Cardiac muscle cell (in vitro differentiated cells and primary cell): ENCODE measurements at regions not wholly inside any gene's neighbourhood (a gene's known extent, or its start where the extent isn't known, plus 50 kb on each side); places are given as distances from the start of the nearest gene placed in this dataset.

ENCODE experiments used
- DNase-seq, 2 donors: peaks; one replicate each; pipeline versions ENCODE4 v3.0.0 to v3.0.0-alpha.2; 2010 to 2017; ENCODE audit warnings: low read depth in 1 of 2, low spot score in 1 of 2
- H3K27ac ChIP-seq: fragments of 200-600 bp; sonication (generic); 2 replicates; pipeline ENCODE4 v1.5.1; 2016
- H3K27me3 ChIP-seq: fragments of 200-600 bp; sonication (generic); 2 replicates; pipeline ENCODE4 v1.6.0; 2016; ENCODE audit warnings: control low read depth
- H3K36me3 ChIP-seq: fragments of 200-600 bp; sonication (generic); 2 replicates; pipeline ENCODE4 v1.5.1; 2016; ENCODE audit warnings: control low read depth
- H3K4me1 ChIP-seq: fragments of 200-600 bp; sonication (generic); 2 replicates; pipeline ENCODE4 v1.8.1; 2017; ENCODE audit warnings: low read depth, mild to moderate bottlenecking, mixed run types
- H3K4me3 ChIP-seq: fragments of 200-600 bp; sonication (generic); 2 replicates; pipeline ENCODE4 v1.5.1; 2016; ENCODE audit warnings: mild to moderate bottlenecking
- H3K9me3 ChIP-seq: fragments of 200-600 bp; sonication (generic); 2 replicates; pipeline ENCODE4 v1.5.1; 2017; ENCODE audit warnings: low read depth, mild to moderate bottlenecking, control low read depth
- TF ChIP-seq, protein P1 (sequence below): IDR thresholded peaks from 2 replicates; pipeline ENCODE4 v1.5.1; 2012; ENCODE audit warnings: low read depth, mild to moderate bottlenecking, low read length

DNA sequence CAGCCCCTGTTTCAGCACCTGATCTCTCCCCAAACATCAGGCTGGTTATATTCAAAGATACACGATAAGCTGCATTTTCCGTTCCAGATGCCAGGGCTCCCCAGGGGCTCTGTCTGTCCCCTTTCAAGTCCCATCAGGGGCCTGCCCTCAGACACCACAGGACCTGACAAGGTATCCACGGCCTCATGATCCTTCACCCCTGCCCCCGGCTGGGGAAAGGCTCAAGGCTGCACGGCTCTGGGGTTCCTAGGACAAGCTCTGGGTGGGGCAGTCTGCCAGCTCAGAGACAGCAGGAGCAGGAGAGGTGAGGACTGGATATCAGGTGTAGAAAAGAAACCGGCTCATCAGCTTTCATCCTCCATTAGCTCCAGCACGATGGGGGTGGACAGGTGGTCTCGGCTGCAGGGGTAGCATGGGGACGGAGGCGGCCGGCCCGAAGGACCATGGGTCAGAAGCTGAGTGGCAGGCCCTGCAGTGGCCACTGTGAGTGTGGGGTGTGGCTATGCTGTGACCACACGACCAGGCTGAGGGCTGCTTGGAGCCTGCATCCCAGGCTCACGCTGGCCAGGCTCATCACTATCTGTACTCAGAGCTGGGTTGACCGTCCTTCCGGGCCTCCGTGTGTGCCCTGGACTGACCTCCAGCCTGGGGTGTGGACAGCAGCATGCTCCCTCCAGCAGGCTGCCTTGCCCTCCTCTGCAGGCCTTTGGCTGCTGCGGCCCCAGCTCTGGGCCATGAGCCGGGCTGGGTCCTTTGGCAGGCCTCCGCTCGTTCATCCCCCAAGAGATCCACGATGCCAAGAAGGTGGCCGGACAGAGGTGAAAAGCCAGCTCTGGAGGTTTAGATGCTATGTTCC lies 386.2 kb downstream of the THBS2 start:
- TF ChIP-seq, protein P1, sequence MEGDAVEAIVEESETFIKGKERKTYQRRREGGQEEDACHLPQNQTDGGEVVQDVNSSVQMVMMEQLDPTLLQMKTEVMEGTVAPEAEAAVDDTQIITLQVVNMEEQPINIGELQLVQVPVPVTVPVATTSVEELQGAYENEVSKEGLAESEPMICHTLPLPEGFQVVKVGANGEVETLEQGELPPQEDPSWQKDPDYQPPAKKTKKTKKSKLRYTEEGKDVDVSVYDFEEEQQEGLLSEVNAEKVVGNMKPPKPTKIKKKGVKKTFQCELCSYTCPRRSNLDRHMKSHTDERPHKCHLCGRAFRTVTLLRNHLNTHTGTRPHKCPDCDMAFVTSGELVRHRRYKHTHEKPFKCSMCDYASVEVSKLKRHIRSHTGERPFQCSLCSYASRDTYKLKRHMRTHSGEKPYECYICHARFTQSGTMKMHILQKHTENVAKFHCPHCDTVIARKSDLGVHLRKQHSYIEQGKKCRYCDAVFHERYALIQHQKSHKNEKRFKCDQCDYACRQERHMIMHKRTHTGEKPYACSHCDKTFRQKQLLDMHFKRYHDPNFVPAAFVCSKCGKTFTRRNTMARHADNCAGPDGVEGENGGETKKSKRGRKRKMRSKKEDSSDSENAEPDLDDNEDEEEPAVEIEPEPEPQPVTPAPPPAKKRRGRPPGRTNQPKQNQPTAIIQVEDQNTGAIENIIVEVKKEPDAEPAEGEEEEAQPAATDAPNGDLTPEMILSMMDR = no peak
- no peak for DNase-seq
- Histone ChIP-seq H3K36me3 (no peaks in the 10 kb centered on the region), H3K4me3 (no peak overlapping the region), H3K27me3 (no peaks in the 10 kb centered on the region), H3K27ac (no peak overlapping the region), H3K4me1 (no peaks in the 10 kb centered on the region), H3K9me3 (no peaks in the 10 kb centered on the region)

DNA sequence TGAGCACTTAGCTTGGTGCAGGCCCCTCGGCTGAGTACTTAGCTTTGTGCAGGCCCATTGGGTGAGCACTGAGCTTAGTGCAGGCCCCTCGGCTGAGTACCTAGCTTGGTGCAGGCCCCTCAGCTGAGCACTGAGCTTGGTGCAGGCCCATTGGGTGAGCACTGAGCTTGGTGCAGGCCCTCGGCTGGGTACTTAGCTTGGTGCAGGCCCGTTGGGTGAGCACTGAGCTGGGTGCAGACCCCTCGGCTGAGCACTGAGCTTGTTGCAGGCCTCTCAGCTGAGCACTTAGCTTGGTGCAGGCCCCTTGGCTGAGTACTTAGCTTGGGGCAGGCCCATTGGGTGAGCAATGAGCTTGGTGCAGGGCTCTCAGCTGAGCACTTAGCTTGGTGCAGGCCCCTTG lies 387.1 kb downstream of the THBS2 start:
- no peaks in the 10 kb centered on the region for H3K4me1 ChIP-seq
- TF ChIP-seq, protein P1 = no peak
- DNase-seq = no peak

DNA sequence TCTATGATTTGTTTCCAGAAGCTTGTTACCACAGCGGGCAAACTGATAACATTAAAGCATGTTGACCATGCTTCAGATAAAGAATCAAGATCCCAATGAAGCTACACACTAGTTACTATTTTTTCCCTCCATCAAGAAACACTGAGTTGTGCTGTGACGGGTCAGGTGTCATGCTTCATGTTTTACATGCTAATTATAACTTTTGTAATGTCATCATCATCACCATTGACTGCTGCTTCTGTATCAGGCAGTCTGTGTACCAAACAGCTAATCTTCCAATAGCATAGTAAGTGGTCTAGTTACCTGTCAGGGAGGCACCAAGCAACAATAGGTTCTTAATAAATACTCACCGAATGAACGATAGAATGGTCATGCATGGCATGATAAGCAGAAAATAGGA lies 388.1 kb downstream of the THBS2 start:
- Histone ChIP-seq H3K27me3 (no peaks in the 10 kb centered on the region), H3K27ac (no peak overlapping the region), H3K4me3 (no peak overlapping the region), H3K36me3 (no peaks in the 10 kb centered on the region), H3K4me1 (no peaks in the 10 kb centered on the region), H3K9me3 (no peaks in the 10 kb centered on the region)
- TF ChIP-seq, protein P1 = no peak
- no peak for DNase-seq

More for the DNA sequence above, 387.1 kb downstream of the THBS2 start:
- Histone ChIP-seq H3K4me3 (no peak overlapping the region), H3K27ac (no peak overlapping the region), H3K36me3 (no peaks in the 10 kb centered on the region), H3K9me3 (no peaks in the 10 kb centered on the region), H3K27me3 (no peaks in the 10 kb centered on the region)

DNA sequence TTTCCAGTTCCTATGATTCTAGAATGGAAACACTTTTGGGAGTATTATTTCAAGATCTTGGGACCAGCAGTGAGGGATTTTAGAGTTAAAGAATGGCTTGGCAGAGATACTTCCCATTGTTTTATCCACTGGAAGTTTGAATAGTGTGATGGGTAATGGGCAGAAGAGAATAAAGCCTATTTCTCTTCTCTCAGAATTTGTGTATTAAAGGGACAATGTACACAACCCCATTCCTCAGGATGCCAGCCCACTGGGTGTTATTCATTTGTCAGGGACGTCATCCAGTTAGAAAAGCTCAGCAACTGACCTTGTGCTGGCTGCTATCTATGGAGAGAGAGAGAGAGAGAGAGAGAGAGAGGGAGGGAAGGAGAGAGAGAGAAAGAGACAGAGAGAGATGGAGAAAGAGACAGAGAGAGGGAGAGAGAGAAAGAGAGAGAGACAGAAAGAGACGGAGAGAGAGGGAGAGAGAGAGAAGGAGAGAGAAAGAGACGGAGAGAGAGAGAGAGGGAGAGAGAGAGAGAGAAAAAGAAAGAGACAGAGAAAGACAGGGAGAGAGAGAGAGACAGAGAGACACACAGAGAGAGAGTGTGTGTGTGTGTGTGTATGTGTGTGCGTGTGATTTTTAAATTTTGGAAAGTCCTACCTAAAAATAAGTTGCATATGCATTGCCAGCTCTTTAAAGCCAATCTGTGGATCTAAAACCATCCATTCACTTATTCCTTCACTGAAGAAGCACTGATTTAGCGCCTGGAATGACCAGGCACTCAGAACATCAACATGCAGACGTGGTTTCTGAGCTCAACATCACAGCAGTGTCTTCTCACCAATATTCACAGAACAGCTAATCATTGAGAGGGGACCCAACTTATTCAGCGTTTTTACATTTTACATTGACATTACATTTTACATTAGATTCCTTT lies 388.8 kb downstream of the THBS2 start:
- Histone ChIP-seq H3K4me1 (no peaks in the 10 kb centered on the region), H3K36me3 (no peaks in the 10 kb centered on the region), H3K27me3 (no peaks in the 10 kb centered on the region), H3K4me3 (no peak overlapping the region), H3K9me3 (no peaks in the 10 kb centered on the region), H3K27ac (no peak overlapping the region)
- no peak for DNase-seq
- TF ChIP-seq, protein P1 = no peak

DNA sequence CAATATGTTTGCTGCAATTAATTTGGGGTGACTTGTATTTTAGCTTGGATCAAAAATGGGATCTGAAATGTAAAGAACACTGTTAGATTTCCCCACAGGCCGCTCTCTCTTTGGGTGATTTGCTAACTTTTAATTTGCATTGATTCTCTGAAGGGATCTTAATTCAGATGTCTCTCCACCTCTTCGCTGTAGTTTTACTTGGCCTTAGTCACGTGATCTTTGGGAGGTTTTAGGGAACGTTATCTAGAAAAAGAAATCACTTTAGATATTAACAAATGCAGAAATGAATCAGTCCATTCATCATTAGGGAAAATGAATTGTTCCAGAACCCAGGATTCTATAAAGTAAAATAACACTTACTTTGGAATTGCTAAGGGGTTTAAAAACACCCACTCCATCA lies 390.2 kb downstream of the THBS2 start:
- H3K9me3 ChIP-seq = no peaks in the 10 kb centered on the region
- no peak overlapping the region for H3K27ac ChIP-seq
- TF ChIP-seq, protein P1 = no peak
- no peak for DNase-seq
- H3K27me3 ChIP-seq = no peaks in the 10 kb centered on the region
- H3K4me3 ChIP-seq = no peak overlapping the region
- no peaks in the 10 kb centered on the region for H3K4me1 ChIP-seq
- H3K36me3 ChIP-seq = no peaks in the 10 kb centered on the region
